Ishikawa (cell line): ENCODE measurements at regions not wholly inside any gene's neighbourhood (a gene's known extent, or its start where the extent isn't known, plus 50 kb on each side); places are given as distances from the start of the nearest gene placed in this dataset.

Experiments
- CEBPB ChIP-seq: IDR thresholded peaks from 2 replicates; pipeline ENCODE4 v1.6.1; 2012
- CREB1 ChIP-seq: IDR thresholded peaks from 2 replicates; pipeline ENCODE4 v1.6.1; 2012; ENCODE audit warnings: low read depth
- EGR1 ChIP-seq: IDR thresholded peaks from 2 replicates; pipeline ENCODE4 v1.6.1; 2012
- EP300 ChIP-seq: IDR thresholded peaks from 2 replicates; pipeline ENCODE4 v1.6.1; 2012; ENCODE audit warnings: borderline replicate concordance
- FOXM1 ChIP-seq: IDR thresholded peaks from 2 replicates; pipeline ENCODE4 v1.6.1; 2012; ENCODE audit warnings: low read depth, borderline replicate concordance
- NFIC ChIP-seq: IDR thresholded peaks from 2 replicates; pipeline ENCODE4 v1.6.1; 2012
- RAD21 ChIP-seq: IDR thresholded peaks from 2 replicates; pipeline ENCODE4 v1.6.1; 2012; ENCODE audit warnings: low read depth
- TAF1 ChIP-seq: IDR thresholded peaks from 2 replicates; pipeline ENCODE4 v1.6.1; 2012; ENCODE audit warnings: low read depth, mild to moderate bottlenecking
- TCF12 ChIP-seq: IDR thresholded peaks from 2 replicates; pipeline ENCODE4 v1.6.1; 2012; ENCODE audit warnings: low read depth
- TEAD4 ChIP-seq: IDR thresholded peaks from 2 replicates; pipeline ENCODE4 v1.6.1; 2012
- YY1 ChIP-seq: IDR thresholded peaks from 2 replicates; pipeline ENCODE4 v1.6.1; 2012; ENCODE audit warnings: low read depth
- ZBTB7A ChIP-seq: IDR thresholded peaks from 2 replicates; pipeline ENCODE4 v1.6.1; 2012; ENCODE audit warnings: low read depth
- TF ChIP-seq, protein P1 (sequence below): IDR thresholded peaks from 2 replicates; pipeline ENCODE4 v1.6.1; 2012
- TF ChIP-seq, protein P2 (sequence below): IDR thresholded peaks from 2 replicates; pipeline ENCODE4 v1.6.1; 2012
- TF ChIP-seq, protein P3 (sequence below): IDR thresholded peaks from 2 replicates; pipeline ENCODE4 v1.6.1; 2012; ENCODE audit warnings: low read depth, mild to moderate bottlenecking

DNA sequence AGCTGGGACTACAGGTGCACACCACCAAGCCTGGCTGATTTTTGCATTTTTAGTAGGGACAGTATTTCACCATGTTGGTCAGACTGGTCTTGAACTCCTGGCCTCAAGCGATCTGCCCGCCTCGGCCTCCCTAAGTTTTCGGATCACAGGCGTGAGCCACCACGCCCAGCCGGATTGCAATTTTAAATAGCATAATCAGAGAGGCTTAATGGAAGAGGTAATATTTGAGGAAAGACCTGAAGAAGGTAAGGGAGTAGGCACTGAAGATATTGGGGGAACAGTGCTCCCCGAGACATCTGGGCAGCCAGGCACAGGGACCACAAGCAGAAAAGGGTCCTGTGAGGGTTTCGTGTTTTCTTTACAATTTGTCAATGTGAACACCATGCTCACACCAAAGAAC lies 61.4 kb upstream of the USP6NL start:
- no peak for TF ChIP-seq YY1
- no peak for TF ChIP-seq NFIC
- TF ChIP-seq, protein P1, sequence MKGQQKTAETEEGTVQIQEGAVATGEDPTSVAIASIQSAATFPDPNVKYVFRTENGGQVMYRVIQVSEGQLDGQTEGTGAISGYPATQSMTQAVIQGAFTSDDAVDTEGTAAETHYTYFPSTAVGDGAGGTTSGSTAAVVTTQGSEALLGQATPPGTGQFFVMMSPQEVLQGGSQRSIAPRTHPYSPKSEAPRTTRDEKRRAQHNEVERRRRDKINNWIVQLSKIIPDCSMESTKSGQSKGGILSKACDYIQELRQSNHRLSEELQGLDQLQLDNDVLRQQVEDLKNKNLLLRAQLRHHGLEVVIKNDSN, result no peak
- TF ChIP-seq, protein P2, sequence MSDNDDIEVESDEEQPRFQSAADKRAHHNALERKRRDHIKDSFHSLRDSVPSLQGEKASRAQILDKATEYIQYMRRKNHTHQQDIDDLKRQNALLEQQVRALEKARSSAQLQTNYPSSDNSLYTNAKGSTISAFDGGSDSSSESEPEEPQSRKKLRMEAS, result no peak
- TF ChIP-seq FOXM1, result no peak
- no peak for TF ChIP-seq EP300
- TF ChIP-seq TAF1, result no peak

DNA sequence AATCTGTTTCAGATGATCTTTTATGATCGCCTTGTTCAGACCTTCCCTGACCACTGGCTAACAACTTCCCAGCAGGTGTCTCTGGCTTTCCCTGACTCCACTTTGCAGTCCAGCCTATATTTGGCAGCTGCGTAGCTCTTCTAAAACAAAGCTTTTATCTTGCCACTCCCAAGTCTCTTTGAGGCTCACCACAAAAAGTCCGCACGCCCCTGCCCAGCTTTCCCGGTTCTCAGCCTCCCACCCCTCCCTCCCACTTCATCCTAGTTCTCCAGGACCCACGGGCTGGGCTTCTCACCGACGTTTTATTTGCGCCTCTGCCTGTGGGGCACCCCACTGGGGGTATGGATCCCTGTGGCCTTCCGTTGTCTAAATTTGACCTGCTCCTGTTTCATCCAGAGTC lies 58.9 kb upstream of the USP6NL start:
- TF ChIP-seq TEAD4, result no peak
- no peak for TF ChIP-seq EP300
- TF ChIP-seq RAD21, result no peak
- no peak for TF ChIP-seq TAF1
- no peak for TF ChIP-seq FOXM1
- TF ChIP-seq EGR1, result no peak
- TF ChIP-seq NFIC, result no peak
- TF ChIP-seq, protein P1, result no peak
- no peak for TF ChIP-seq ZBTB7A
- TF ChIP-seq YY1, result no peak
- no peak for TF ChIP-seq CEBPB
- TF ChIP-seq, protein P2, result no peak
- no peak for TF ChIP-seq TCF12
- TF ChIP-seq, protein P3, sequence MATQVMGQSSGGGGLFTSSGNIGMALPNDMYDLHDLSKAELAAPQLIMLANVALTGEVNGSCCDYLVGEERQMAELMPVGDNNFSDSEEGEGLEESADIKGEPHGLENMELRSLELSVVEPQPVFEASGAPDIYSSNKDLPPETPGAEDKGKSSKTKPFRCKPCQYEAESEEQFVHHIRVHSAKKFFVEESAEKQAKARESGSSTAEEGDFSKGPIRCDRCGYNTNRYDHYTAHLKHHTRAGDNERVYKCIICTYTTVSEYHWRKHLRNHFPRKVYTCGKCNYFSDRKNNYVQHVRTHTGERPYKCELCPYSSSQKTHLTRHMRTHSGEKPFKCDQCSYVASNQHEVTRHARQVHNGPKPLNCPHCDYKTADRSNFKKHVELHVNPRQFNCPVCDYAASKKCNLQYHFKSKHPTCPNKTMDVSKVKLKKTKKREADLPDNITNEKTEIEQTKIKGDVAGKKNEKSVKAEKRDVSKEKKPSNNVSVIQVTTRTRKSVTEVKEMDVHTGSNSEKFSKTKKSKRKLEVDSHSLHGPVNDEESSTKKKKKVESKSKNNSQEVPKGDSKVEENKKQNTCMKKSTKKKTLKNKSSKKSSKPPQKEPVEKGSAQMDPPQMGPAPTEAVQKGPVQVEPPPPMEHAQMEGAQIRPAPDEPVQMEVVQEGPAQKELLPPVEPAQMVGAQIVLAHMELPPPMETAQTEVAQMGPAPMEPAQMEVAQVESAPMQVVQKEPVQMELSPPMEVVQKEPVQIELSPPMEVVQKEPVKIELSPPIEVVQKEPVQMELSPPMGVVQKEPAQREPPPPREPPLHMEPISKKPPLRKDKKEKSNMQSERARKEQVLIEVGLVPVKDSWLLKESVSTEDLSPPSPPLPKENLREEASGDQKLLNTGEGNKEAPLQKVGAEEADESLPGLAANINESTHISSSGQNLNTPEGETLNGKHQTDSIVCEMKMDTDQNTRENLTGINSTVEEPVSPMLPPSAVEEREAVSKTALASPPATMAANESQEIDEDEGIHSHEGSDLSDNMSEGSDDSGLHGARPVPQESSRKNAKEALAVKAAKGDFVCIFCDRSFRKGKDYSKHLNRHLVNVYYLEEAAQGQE, result no peak

DNA sequence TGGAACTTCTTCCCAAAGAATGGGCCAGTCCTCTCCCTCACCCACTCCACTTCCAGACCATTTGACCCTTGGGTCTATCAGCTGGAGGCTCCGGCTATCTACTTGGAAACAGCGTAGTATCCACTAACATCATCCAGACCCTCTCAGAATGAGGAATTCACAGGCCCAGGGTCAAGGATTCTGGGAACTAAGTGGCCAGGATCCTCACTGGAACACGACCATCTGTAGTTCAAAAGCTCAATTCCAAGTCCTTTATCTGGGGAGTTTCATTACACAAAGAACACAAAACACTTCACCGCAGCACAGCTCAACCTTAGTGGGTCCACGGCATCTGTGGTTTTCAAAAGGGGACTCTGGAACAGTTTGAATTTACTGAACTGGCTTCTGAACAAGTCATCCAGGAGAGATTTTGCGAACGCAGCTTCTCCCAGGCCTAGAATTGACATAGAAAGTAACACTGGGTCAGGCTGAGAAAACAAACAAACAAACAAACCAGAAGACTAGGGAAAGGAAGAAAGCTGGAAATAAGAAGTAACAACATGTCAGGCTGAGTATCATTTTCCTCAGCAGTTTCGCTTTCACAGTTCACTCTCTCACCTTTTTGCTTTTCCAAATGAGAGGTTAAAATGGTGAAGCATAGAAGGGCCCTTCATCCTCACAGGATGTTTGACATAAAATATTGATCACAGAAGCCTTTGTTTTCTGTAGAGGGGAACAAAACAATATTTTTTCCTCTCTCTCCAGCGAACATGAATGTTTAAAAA lies 57.6 kb upstream of the USP6NL start:
- TF ChIP-seq RAD21, result no peak
- no peak for TF ChIP-seq CEBPB
- no peak for TF ChIP-seq TEAD4
- no peak for TF ChIP-seq TAF1
- TF ChIP-seq TCF12, result no peak
- TF ChIP-seq, protein P3, result no peak
- no peak for TF ChIP-seq NFIC
- TF ChIP-seq FOXM1, result no peak
- TF ChIP-seq EGR1, result no peak
- TF ChIP-seq ZBTB7A, result no peak
- TF ChIP-seq EP300, result no peak
- TF ChIP-seq, protein P1, result no peak
- no peak for TF ChIP-seq YY1
- TF ChIP-seq, protein P2, result no peak
- no peak for TF ChIP-seq CREB1

DNA sequence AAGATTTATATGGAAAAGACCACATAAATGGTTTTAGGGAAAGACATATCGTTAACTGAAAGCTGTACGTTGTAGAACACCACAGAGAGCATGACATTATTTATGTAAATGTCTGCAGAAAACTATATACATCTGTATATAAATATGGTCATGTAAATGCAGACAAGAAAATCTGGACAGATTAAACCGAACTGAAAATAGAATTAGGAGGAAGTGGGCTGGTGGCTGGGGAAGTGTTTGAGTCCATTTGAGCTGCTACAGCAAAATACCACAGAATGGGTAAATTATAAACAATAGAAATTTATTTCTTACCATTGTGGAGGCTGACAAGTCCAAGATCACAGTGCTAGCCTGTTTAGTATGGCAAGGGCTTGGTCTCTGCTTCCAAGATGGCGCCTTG lies 56.3 kb upstream of the USP6NL start:
- TF ChIP-seq, protein P2, result no peak
- TF ChIP-seq EGR1, result no peak
- TF ChIP-seq, protein P3, result no peak
- no peak for TF ChIP-seq RAD21
- TF ChIP-seq NFIC, result no peak
- TF ChIP-seq TCF12, result no peak
- TF ChIP-seq EP300, result no peak
- TF ChIP-seq CREB1, result no peak
- no peak for TF ChIP-seq TAF1
- no peak for TF ChIP-seq FOXM1
- TF ChIP-seq, protein P1, result no peak
